GM21717 (cell line): ENCODE measurements at regions not wholly inside any gene's neighbourhood (a gene's known extent, or its start where the extent isn't known, plus 50 kb on each side); places are given as distances from the start of the nearest gene placed in this dataset.
"Not testable (repeated sequence)": the region's sequence is repeated elsewhere in the genome, so short reads cannot be mapped to it uniquely, and the experiment has no call there.

Source experiments
- ATAC-seq: cut with Tn5 transposase; IDR thresholded peaks from one replicate; pipeline ENCODE4 v1.9.1; 2021; ENCODE audit warnings: mild to moderate bottlenecking, moderate library complexity; ENCODE audit not compliant: unreplicated experiment

- no peak for ATAC-seq
These were observed 95.0 kb upstream of the SERBP1 start for GRCh38 chr1:67525053-67525760.

GRCh38 chr1:67528141-67528540, 97.9 kb upstream of the SERBP1 start:
- ATAC-seq: no peak

GRCh38 chr1:67530071-67530470, 99.9 kb upstream of the SERBP1 start:
- no peak for ATAC-seq

DNA sequence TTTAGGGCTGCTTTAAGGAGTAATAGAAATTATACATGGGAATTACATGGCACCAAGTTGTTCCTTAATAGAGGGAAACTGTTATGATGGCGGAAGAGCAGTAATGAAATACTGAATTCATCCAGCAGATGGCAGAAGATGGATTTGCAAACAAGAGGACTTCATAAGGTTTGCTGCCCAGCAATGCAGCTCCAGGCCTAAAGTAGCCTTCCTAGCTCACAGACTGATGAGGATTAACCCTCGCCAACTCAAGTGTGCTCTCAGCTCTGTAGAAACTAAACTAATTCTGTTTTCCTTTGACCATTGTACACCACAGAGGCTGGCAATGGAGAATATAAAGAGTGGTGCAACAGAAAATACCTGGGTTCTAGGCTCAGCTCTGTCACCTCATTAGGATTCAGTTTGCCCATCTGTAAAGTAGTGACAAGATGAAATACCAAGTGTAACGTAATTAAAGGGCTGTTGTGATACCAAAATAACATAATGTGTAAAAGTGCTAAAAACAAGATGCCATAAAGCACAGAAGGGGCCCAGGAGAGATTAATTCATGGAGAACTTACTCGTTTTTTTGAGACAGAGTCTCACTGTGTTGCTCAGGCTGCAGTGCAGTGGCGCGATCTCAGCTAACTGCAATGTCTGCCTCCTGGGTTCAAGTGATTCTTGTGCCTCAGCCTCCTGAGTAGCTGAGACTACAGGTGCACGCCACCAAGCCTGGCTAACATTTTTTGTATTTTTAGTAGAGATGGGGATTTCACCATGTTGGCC, 102.4 kb upstream of the SERBP1 start:
- no peak for ATAC-seq

DNA sequence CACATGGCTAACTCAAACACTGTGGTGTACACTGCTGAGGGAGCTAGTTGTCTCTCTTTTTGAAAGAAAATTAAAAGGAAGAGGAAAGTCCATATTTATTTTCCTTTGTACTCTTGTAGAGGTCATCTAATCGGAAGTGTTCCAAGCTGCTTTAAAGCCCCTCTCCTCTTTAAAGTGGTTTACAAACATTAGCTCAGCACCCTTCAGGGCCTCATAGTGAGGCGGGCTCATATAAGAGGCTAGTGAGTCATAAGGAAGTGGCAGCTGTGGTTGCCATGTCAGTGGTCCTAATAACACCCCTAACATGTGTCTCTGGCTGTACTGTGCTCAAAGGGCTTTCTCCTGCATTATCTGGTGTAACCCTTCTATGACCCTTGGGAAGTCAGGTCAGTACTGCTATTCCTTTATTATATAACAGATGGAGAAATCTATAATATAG, 104.4 kb upstream of the SERBP1 start:
- ATAC-seq: no peak

- ATAC-seq: peak; percentile 75
These were observed 105.3 kb upstream of the SERBP1 start for GRCh38 chr1:67535474-67535873.

DNA sequence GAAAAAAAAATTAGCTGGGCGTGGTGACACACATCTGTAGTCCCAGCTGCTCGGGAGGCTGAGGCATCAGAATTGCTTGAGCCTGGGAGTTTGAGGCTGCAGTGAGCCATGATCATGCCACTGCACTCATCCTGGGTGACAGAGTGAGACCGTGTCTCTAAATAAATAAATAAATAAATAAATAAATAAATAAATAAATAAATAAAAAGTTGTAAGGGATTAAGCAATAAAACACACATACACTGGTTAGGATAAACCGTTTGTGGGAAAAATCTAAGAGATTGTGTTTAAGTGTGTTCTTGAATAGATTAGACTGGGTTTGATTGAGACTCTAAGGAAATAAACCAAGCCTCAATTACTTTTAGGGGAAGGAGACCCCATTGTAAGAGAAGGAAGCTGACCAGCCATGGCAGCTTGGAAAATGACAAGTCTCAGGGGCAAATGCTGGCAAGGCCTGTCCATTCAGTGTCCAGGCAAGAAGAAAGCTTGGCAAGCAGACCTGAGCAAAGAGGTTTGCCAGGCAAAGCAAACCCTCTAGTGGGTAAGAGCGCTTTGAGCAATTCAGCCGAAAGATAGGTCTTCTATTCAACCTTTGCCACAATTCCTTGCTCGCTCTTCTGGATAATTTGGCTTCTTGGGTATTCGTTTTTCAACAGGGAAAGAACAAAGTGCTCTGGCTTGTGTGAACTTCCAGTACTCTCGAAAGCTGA, 106.9 kb upstream of the SERBP1 start:
- ATAC-seq: no peak

- ATAC-seq: no peak
These were observed 107.4 kb upstream of the SERBP1 start for GRCh38 chr1:67537667-67538018.

DNA sequence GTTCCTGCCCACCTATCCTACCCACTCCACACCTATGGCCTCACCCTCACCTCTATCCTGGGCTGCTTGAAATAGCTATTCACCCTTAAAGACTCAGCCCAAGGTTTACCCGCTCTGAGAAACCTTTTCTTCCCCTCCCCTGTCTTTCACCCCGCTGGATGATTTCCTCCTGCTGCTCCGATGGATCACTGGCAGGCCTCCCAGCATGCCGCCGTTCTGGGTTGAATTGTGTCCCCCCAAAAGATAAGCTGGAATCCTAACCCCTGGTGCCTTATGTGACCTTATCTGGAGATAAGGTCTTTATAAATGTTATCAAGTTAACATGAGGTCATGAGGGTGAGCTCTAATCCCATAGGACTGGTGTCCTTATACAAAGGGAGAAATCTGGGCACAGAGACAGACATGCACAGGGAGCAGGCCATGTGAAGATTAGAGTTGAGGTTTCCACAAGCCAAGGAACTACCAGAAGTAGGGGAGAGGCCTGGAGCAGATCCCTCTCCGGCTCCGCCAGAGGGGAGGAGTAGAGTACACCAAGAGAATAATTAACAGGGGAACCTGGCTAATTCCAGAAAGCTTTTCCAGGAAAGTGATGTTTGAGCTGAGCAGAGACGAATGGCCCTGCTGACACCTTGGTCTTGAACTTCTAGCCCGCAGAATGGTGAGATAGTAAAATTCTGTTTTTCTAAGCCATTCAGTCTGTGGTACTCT, 110.0 kb upstream of the SERBP1 start:
- ATAC-seq: no peak

GRCh38 chr1:67540733-67541125, 110.5 kb upstream of the SERBP1 start:
- no peak for ATAC-seq

DNA sequence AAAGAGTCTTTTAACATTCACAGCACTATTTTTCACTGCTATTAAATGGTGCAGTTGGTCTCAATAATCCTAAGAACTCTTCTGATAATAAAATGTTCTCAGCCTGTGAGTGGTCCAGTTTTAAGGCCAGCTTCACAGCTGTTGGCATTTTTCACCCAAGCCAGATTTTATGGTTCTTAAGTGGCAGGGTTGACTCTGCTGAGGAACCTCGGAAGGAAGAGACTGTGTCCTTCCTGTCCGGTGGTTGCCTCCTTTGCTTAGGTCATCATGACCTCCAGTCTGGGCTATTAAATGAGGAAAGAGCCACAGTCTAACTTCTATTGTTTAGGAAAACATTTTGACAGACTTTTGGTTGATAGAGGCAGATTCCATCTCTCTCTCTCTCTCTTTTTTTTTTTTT, 112.5 kb upstream of the SERBP1 start:
- no peak for ATAC-seq

- ATAC-seq: no peak
These were observed 114.7 kb upstream of the SERBP1 start for GRCh38 chr1:67544921-67545320.

GRCh38 chr1:67545364-67545763, 115.2 kb upstream of the SERBP1 start:
- no peak for ATAC-seq

GRCh38 chr1:67551375-67551774, 121.2 kb upstream of the SERBP1 start:
- ATAC-seq: no peak

DNA sequence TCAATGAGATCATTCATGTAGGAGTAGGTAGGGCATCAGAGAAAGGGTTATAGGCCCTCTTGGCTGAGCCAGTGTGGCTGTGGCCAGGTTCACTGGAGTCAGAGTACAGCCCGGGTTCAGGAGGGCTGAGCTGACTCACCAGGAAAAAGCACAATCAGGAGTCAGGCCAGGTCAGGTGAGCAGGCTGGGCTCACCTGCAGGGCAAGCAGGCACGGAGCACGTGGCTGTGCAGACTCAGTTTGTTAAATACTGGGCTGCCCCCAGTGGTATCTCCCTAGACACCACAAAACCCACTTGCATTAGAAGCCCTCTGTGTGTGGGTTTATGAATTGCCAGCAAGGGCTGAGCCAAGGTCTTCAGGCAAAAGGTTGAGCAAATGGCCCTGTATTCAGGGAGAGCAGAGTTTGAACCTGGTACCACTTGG, 122.1 kb upstream of the SERBP1 start:
- no peak for ATAC-seq

GRCh38 chr1:67554204-67554603, 124.0 kb upstream of the SERBP1 start:
- ATAC-seq: not testable (repeated sequence)

GRCh38 chr1:67555461-67556296, 125.5 kb upstream of the SERBP1 start:
- ATAC-seq: no peak

DNA sequence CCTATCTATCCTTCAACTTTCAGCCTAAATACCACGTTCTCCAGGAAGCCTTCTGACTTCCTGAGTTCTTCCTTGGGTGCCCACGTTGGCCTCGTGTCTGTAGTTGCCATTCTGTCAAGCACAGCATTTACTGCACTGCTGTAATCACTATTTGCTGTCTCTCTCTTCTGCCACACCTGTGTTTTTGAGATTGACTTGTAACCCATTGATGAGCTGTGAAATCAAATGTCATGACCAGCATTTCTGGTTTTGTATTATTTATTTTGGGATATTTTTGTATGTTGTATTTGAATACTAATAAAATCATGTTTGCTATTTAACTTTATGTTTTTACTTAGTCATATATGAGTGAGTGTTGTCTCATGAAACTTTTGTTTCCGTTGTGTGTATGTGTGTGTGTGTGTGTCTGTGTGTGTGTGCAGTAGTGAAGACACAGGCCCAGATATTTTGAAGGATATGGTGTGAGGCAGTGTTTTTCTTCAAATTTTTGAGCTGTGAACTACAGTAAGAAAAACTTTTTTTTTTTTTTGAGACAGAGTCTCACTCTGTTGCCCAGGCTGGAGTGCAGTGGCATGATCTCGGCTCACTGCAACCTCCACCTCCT, 126.2 kb upstream of the SERBP1 start:
- ATAC-seq: no peak

DNA sequence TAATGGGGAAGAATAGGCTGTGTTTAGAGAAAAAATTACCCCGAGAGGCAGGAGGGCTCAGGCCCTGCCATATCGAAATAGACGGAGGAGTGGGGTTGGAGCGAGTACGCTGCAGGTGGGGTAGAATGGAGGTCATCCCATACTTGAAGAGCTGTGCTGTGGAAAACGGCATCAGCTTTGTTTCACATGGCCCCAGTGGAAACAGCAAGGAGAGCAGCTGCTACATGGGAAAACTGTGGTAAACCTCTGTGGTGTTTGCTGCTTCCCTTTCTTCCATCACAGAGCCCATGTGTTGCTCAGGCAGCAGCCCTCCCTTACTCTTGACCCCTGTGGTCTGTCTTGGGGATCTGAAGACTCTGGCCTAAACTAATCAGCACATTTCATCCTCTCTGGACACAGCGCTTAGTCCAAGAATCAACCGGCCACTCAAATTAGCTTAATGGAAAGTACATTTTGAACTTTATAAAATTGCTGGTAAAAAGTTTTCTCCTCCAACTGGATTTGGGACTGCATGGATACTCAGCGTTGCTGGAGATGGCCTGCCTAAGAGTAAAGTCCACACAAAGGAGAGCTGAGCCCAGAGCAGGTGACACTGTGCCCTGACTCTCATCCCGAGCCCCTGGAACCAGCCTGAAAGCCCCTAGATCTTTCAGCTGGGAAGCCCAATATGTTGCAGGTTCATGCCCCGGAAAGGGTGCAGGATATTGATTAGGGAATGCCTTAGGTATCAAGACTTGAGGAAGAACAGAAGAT, 127.1 kb upstream of the GADD45A start:
- no peak for ATAC-seq
